GM19035 (cell line): ENCODE measurements at regions not wholly inside any gene's neighbourhood (a gene's known extent, or its start where the extent isn't known, plus 50 kb on each side); places are given as distances from the start of the nearest gene placed in this dataset.
A peak's percentile ranks its signal among the peaks of the same experiment; 100 is the strongest.
"Not testable (repeated sequence)": the region's sequence is repeated elsewhere in the genome, so short reads cannot be mapped to it uniquely, and the experiment has no call there.

ENCODE experiments used
- ATAC-seq: cut with Tn5 transposase; IDR thresholded peaks from one replicate; pipeline ENCODE4 v1.9.1; 2021; ENCODE audit not compliant: unreplicated experiment

DNA sequence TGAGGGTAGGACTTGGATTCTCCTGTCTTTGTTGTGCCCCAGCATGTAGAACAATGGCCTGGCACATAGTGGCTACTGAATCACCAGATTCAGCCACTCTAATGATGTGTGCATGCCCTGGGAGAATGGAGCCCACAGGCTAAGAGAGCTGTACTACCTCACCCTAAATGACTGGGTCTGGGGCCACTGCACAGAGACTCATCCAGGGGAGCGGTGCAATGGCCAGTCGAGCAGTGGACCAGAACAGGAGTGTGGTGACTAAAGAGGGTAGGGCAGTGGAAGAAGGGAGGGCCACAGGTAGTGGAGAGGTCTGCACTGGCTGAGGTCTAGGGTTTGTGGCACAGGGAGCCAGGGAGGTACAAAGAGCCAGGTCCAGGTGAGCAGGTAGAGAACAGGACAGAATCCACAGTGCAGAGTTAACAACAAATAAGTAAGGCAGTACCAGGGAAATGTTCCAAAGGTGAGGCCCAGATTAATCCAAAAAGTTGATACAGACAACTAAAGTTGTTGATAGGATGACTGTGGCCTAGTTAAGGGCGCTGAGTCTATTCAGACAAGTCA lies 142.7 kb upstream of the ATP11B start:
- no peak for ATAC-seq

DNA sequence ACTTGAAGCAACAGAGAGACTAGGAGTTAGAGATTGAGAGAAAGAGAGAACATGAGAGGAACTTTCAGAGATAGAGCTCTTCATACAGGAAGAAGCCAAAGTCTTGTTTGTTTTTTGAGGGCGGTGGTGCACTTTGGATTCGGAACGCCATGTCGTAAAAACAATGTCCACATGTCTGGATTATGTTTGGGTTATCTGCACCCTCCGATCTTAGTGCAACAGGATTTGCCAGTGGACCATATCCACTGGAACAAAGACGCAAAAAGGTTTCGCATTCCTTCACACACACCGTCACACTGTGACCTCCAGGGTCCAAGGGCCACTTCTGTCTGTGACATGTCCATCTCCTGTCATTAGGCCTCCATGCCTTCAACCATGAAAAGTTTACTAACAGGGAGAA lies 141.8 kb upstream of the ATP11B start:
- ATAC-seq = no peak

DNA sequence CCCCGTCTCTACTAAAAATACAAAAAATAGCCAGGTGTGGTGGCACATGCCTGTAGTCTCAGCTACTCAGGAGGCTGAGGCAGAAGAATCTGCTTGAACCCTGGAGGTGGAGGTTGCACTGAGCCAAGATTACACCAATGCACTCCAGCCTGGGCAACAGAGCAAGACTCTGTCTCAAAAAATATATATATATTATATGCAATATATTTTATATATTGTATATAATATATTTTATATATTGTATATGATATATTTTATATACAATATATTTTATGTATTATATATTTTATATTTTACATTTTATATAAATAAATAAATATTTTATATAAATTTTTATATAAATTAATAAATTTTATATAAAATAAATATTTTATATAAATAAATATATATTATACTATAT lies 140.2 kb upstream of the ATP11B start:
- ATAC-seq = not testable (repeated sequence)

DNA sequence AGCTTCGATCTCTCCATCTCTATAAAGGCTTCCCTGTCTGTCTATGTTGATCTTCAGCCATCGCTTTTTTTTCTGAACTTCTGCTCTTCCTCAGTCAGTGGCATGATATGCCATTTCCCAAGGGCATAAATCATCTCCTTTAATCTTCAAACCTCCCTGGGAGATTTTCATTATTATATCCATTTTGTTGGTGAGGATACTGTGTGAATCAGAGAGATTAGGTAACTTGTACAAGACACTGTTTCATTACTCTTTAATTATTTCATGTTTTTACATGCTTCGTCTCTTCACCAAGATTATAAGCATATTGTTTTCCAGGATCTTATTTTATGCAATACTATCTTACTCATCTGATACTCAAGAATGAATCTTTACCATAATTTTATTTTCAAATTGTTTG lies 124.8 kb upstream of the ATP11B start:
- no peak for ATAC-seq

DNA sequence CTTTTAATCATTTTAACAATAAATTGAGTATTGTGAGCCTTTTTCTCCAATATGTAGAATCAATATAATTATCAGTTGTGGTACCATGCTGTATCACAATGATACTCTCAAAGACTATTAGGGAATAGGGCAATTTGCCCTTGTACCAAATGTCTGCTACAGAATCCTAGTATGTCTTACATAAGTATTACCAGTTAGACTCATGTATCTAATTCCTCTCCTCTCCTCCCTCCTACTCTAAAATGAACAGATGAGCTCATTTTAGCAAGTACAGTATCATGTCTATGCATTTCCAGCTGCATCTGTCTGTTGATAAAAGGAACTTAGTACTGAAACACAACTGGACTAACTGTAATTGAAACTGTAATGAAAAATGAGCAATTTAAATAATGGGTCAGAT lies 124.3 kb upstream of the ATP11B start:
- ATAC-seq = no peak

DNA sequence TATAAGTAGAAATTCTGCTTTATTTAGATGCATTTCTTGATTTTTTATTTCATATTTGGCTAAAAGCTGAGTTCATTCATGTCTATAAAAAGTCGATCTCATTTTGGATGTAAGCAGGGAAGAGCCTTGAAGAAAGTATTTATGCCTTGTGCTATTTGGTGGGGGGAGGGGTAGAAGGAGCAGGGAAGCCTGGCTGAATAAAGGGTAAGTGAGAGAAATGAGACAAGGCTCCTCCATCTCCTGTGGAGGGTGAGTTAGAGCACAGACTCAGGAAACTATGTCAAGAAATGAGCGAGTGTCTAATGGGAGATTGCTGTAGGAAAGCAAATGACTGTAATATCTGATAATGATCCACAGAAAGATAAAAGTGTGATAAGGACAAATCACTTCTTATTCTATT lies 121.8 kb upstream of the ATP11B start:
- ATAC-seq = no peak

DNA sequence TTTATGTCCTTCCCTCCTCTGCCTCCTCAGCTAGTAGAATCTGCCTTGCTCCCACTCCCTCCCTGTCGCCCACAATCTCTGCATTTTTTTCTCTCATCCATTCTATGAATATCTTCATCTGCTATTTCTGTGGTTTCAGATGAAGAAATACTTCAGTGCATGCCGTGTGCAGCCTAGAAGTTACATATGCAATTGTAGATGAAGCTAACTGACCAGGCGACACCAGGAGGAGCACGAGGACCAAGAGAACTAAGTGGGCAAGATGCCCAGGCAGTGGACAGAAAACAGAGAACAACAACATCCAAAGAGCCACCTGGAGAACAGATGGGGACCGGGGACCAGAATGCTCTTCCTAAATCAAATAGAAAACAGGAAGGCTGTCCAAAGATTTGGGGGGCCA lies 121.4 kb upstream of the ATP11B start:
- no peak for ATAC-seq

DNA sequence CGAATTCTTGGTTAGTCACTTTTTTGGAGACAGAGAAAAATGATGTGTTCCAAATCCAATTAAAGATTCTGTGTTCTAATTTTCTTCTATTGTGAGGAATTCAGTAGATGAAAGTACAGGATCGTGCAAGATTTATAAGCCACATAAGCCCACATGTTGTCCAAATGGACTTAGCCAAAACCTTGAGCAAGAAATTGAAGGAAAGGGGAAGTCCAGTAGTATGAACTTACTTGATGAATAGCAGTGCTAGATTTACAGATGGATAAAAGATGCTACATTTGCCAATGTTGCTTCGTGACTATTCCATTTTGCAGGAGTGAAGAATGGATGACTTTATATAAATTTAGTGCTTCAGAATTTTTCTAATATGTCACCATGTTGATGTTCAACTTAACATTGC lies 120.0 kb upstream of the ATP11B start:
- ATAC-seq = no peak

DNA sequence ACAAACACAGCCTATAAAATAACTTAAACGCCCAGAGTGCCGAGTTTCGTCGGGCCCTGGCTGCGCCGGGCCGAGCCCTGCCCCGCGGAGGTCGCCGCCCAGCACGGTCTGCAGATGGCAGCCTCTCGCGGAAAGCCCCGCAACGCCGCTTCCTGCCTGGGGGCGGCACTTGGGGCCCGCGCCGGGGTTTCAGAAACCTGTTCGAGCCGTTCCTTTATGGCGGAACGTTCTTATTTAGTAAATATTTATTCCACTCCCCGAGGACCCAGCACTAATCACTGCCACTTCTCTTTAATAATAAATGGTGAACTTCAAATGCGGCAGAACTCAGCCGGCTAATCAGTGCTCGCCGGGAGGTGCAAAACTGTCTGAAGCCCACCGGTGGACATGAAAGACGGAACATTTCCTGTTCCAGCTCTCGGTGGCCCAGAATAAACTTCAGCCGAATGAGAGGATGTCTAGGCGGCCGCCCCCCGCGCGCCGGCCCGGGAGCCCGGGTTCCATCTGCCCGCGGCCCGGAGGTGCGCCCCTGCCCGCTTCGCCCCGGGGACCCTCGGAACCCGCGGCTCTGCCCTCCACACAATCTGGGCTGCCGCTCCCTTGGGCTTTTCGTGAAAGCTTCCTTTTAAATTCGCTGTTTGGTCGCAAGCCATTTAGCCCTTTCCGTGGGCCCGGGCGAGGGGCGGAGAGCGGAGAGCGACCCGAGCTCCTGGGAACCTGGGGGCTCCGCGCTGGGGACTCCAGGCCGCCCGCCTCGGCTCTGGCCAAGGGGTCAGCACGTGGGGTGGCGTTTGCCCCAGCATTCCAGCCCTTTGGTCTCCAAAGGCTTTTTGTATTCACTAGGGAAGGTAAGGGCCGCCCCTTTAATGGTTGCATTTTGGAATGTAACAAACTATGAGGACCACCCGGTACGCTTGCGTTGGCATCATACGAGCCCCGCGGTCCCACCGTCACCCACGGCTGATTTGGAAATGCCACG lies 110.8 kb upstream of the ATP11B start:
- ATAC-seq = peak; percentile 87

DNA sequence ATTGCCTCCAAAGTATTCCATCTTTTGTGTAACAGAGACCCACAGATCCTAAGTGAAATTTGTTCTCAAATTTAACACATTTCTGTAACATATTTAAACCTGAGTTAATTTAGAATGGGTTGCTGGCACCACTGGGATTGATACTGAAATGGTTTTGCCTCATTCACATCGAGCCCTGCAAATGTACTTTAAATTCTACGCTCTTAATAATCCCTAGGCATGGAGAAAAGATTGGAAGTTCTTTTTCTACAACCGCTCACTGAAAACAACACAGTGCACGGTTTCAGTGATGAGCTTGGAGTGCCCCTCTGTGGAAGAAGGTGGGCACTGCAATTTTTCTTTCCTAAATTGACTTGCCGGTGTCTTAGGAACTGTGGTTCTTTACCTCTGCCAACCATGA lies 109.9 kb upstream of the ATP11B start:
- ATAC-seq = peak; percentile 66

DNA sequence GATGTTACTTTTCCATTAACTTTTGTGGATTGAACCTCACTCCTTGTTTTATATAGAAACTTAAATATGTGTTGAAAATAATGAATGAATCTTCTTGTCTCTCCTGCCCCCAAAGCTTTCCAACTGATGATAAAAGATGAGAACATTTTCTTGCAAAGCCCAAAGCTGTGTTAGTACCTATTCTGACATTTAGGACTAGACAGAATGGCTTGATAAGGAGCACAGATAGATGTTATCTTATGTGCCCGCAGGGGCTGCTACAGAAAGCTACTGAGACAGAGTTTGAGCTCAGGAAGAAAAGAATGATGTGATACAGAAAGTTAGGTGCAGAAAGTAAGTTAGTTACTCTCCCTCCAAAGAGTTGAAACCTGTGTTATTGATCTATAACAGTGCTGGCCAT lies 109.4 kb upstream of the ATP11B start:
- peak; percentile 13 for ATAC-seq

DNA sequence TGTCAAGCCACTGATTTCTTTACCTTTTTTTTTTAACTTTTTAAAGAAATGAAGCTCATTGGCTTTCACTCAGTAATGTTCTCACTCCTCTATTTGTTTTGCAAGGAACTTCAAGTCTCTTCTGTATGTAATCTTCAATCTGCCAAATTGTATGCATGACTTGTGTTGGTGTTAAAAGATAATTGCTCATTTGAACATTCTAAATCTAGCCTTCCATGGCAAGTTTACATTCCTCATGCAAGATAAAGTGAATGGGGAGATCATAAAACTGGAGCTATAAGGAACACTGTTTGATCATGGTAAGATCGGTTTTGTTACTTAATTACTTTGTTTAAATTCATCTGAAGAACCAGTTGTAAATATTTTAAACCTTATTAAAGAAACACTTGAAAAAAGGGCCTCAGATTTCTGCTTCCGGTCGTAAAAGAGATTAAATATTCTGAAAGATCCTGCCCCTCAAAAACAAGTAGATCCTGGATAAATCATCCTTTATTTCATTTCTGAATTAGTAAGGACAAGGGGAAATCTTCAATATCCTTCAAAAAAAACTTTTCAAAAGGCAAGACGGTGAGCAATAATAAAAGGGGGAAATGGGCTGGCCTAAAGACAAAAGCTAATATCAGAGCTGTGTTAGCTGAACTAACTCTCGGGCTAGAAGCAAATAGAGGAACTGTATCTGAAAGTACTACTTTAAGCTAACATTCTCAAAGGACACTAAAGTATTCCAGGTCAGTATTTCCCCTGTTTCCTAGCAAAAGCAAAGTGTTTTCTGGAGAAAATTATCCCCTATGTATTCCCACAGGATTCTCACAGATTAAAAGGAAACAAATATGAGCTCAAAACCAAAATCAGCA lies 107.0 kb upstream of the ATP11B start:
- no peak for ATAC-seq

DNA sequence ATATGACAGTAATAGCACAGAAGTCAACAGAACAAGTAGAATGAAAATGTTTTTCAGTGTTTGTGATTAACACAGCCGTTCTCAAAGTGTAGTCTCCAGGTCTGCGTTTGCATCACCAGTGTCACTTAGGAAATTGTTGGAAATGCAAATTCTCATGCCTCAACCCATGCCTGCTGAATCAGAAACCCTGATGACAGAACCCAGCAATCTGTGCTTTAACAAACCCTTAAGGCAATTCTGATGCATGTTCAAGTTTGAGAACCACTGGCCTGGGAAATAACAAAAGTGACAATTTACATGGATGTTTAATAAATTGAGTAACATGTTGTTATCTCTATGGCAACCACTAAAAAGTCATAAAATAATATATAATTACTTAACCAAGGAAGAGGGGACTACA lies 103.1 kb upstream of the ATP11B start:
- ATAC-seq = no peak

DNA sequence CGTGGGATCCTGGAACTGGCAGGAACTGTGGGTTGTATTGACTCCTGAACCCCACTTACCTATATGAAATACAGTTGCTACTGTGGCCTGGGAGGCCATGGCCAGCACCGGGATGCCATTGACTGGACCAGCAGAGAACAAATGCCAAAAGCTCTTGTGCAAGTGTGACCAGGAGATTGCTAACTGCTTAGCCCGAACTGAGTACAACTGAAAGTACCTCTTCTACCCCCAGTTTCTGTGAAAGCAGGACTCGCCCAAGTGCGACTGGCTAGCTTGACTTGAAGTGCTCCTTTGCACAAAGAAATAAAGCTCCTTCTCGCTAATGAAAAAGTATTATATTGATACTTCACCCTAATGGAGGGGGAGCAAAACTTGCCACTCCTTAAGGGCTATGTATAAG lies 101.3 kb upstream of the ATP11B start:
- ATAC-seq = no peak

DNA sequence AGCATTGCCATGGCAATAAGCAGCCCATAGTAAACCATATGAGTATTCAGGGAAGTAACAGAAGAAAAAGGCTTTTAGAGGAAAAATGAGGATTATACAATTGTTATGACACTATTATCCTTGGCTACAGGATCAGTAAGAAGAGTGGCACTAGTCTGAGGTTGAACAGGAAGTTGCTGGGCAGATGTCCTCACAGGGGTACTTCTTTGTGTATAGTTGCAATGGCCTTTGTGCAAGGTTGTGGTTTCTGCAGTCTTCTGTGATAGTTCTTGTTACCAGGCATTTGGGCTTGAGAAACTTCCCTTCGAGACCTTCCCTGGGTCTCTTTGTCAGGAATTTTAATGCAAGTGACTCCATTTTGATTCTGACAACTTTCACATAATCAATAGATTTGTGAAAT lies 100.6 kb upstream of the ATP11B start:
- no peak for ATAC-seq

DNA sequence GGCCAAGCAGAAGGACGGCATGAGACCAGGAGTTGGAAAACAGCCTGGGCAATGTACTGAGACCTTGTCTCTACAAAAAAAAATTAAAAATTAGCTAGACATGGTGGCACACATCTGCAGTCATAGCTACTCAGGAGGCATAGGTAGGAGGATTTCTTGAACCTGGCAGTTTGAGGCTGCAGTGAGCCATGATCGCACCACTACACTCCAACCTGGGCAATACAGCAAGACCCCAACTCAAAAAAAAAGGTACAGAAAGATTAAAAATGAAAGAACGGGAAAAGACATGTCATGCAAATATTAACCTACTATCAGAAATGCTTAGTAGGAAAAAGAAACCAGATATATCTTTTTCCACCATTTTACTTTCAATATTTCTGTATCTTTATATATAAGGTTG lies 99.6 kb upstream of the ATP11B start:
- ATAC-seq = no peak

DNA sequence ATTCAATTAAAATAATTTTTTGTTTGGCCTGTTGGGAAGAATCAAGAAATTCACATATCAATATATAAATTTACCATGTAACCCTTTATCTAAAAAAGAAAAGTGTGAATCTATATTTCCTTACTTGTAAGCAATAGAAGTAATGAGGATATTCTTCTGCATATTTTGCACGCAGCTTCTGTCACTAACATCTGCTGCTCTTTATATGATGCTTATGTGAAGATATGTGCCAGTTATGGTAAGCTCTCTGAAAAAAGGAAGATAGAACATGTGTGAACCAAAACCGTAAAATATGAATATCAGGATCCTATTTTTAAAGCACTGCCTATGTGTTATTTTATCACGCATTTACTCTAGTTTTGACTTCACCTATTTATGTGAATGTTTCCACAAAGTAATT lies 96.4 kb upstream of the ATP11B start:
- no peak for ATAC-seq

DNA sequence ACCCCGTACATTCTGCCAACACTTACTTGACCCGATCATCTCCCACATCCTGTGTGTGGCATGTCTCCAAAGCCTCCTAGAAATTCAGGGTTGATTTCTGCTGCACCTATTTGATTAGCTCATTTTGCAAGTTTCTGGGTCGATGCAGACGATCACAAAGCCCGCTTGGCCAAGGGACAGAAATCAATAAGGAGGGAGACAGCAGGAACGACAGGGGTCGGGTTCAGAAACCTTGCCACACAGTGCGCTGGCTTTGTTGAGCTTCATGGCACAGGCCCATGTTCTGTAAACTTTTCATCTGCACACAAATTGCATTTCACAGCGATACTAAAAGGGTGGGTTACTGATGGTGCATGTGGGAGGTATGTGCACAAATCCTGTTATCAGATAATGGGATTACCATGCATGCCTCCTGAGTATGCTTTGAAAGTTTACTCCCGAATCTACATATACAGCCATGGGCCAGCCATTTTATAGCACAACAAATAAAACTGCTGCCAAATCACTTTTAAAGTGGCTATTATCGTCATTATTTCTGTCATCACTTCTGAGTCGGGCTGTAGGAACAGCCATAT lies 95.9 kb upstream of the ATP11B start:
- no peak for ATAC-seq

DNA sequence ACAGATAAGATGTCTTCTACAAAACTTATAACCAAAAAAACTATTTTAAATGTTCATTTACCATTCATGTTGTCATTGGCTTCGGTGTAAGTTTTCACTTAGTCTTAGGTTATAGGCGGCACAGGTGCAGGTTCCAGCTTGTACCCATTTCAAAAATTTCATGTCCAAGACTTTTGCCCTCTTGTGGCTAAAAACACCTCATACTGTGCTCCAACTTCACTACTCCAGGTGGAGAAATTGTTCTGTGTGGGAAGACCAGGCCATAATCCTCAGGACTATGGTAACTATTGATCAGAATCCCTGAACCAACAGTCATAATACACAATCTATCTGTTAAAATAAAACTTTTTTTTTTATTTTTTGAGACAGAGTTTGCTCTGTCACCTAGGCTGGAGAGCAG lies 95.2 kb upstream of the ATP11B start:
- ATAC-seq = no peak

DNA sequence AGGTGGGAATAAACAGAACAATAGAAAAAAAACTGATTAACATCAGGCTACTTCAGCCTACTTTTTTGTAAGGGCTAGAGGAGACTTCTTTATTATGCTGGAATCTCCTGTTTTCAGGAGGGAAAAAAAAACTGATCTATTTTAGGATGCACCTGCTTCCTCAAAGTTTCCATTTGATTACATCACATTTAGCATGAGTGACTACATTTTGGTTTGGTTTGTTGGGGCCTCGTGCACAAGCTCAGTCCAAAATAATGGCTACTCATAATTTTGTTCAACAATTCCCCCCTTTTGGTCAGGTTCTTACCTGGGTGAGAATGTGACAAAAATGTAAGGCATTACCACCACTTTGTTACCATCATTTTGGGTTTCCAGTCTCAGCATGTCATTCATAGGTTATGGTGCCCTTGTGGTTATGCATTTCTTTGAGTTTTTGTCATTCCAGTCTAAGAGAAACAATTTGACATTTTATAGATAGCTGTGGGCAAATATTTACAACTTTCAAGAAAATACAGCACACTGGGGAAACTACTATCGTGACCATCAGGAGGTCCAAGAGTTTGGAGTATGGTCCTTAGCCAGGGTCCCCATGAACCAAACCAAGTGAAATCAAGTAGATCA lies 93.6 kb upstream of the ATP11B start:
- ATAC-seq = no peak

DNA sequence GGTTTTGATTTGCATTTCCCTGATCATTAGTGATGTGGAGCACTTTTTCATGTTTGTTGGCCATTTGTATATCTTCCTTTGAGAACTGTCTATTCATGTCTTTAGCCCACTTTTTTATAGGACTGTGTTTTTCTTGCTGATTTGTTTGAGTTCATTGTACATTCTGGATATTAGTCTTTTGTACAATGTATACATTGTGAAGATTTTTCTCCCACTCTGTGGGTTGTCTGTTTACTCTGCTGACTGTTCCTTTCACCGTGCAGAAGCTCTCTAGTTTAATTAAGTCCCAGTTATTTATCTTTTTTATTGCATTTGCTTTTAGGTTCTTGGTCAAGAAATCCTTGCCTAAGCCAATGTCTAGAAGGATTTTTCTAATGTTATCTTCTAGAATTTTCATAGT lies 91.1 kb upstream of the ATP11B start:
- ATAC-seq = no peak
